Activated naive CD4-positive, alpha-beta T cell treated with Interleukin-2 at 50 U/mL for 16 hours (primary cell): ENCODE measurements at regions not wholly inside any gene's neighbourhood (a gene's known extent, or its start where the extent isn't known, plus 50 kb on each side); places are given as distances from the start of the nearest gene placed in this dataset.
"Not testable (repeated sequence)": the region's sequence is repeated elsewhere in the genome, so short reads cannot be mapped to it uniquely, and the experiment has no call there.

Experiments used
- DNase-seq: peaks from one replicate; pipeline ENCODE4 v3.0.0-alpha.2; 2020

DNA sequence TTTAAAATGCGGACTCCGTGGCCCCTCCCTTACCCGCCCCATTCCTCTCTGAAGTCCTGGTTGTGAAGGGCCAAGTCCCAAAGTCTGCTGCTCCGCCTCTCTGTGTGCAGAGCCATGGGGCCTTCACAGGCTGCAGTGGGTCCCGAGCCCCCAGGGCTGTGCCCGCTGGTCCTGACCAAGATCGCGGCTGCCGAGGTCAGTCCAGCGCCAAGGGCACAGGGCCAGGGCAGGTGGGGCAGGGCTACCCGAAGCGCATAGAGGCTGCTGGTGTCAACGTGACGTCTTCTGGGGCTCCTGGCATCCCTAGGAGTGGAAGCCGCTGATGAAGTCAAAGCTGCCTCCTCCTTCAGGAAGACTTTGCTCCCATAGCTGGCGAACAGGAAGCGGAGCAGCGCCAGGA lies 858.8 kb downstream of the TUBA3C start:
- not testable (repeated sequence) for DNase-seq

- not testable (repeated sequence) for DNase-seq
Observed at GRCh38 chr13:18319653-18320052, 862.0 kb downstream of the TUBA3C start.

GRCh38 chr13:18303240-18303813 lies 878.3 kb downstream of the TUBA3C start:
- not testable (repeated sequence) for DNase-seq

DNA sequence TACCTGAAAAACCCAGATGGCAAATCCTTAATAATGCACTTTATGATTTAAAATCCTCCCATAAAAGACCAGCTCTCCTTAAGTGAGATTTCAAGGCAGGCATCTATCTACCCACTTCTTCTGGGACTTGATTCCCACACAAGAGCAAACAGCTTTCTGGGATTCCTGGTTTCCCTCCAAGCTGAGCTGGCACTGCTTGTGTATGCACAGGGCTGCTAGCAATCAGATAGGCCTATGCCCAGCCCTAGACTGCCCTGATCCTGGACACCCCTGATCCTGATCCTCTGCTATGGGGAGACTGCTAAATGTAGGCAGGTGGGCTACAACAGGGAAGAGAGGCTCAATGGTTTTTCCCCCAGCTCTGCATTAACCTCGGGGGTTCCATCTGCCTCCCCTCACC lies 880.7 kb downstream of the TUBA3C start:
- not testable (repeated sequence) for DNase-seq

DNA sequence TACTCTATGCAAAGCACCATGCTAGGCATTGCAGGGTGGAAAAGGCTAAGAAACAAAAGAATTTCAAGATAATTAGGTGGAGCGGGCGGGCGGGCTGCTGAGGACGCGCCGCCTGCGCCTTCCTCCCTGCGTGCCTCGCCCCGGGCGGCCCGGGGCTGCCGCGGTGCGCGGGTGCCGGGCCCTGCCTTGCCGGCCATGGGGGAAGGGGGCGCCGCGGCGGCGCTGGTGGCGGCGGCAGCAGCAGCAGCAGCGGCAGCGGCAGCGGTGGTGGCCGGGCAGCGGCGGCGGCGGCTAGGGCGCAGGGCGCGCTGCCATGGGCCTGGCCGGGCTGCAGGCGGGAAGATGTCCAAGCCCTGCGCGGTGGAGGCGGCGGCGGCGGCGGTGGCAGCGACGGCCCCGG lies 884.3 kb downstream of the TUBA3C start:
- DNase-seq: not testable (repeated sequence)

GRCh38 chr13:18296617-18297016 lies 885.0 kb downstream of the TUBA3C start:
- not testable (repeated sequence) for DNase-seq

- DNase-seq: not testable (repeated sequence)
Observed at GRCh38 chr13:18294311-18294710, 887.3 kb downstream of the TUBA3C start.

DNA sequence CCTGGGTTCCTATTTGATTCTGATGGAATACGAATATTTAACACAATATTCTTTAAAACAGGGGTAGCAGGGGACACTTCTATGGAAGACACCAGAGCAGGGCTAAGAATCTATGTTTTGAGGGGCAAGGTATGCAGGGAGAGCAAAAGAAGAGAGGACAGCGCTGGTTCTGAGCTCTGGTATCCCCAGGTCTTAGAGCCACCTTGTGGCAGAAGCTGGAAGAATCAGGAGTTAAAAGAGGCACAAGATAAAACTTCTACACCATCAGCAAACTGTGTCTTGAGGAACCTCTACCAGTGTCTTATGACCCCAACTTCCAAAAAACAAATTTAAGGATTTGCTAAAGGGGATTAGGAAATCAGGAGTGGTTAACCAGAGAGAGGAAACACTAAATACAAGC lies 894.8 kb downstream of the TUBA3C start:
- DNase-seq: not testable (repeated sequence)

GRCh38 chr13:18285663-18286062 lies 896.0 kb downstream of the TUBA3C start:
- DNase-seq: not testable (repeated sequence)

GRCh38 chr13:18284040-18284439 lies 897.6 kb downstream of the TUBA3C start:
- not testable (repeated sequence) for DNase-seq

GRCh38 chr13:18281829-18282597 lies 899.6 kb downstream of the TUBA3C start:
- not testable (repeated sequence) for DNase-seq

GRCh38 chr13:18280904-18281828 lies 900.5 kb downstream of the TUBA3C start:
- not testable (repeated sequence) for DNase-seq

DNA sequence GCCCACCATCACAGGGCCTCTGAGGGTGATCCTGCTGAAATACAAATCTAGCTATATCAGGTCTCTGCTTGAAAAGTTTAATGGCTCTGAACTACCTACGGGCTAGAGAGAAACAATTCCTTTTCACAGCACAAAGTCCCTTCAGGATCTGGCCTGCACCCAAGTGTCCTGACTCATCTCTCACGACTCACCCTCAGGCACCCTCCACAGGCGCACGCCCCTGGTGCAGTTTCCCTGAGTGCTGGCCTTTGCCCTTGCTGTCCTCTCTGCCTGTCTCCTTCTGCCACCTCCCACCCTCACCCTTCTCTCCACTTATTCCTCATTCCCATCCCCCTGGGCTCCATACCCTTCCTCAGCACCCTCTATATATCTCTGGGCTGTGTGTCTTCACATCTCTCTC lies 901.7 kb downstream of the TUBA3C start:
- not testable (repeated sequence) for DNase-seq

GRCh38 chr13:18277372-18277771 lies 904.3 kb downstream of the TUBA3C start:
- DNase-seq: not testable (repeated sequence)

DNA sequence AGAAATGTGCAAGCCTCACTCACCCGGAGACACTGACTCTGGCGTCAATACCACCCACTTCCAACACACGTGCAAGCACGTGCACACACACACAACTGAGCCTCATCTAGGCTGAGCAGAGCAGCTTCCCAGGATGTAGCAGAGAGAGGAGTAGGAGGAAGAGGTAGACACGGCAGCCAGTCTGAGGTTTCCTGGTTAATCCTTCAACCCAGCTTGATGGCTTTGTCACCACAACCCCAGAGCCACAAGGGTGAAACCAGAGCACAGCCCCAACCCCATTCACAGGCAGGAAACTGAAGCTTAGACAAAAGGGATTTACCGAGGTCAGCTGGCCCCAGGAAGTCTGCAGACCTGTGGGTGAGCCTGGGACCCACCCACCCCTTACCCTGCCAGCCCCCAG lies 905.3 kb downstream of the TUBA3C start:
- DNase-seq: not testable (repeated sequence)

GRCh38 chr13:18273785-18274514 lies 907.7 kb downstream of the TUBA3C start:
- DNase-seq: not testable (repeated sequence)

GRCh38 chr13:18258801-18259419 lies 922.7 kb downstream of the TUBA3C start:
- DNase-seq: not testable (repeated sequence)

GRCh38 chr13:18257686-18258085 lies 923.9 kb downstream of the TUBA3C start:
- not testable (repeated sequence) for DNase-seq

DNA sequence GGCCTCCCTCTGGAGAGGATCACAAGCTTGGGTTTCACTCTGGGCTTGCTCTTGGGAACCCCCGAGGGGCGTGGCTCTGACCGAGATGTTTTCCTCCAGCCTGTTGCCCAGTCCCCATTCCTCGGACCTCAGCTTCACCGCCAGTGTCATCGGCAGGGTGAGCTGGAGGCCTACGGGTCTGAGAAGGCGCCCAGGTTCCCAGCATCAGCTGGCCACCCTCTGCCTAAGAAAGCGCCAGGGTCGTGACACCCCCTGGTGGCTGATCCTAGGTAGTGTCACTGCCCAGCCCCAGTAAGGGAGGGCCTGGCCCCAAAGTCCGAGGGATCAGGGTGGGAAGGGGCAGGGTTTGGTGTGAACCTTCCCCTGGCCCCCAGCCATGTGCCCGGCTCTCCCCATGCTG lies 928.8 kb downstream of the TUBA3C start:
- not testable (repeated sequence) for DNase-seq

GRCh38 chr13:18248533-18249240 lies 932.9 kb downstream of the TUBA3C start:
- DNase-seq: not testable (repeated sequence)

- DNase-seq: not testable (repeated sequence)
Observed at GRCh38 chr13:18240086-18240485, 941.5 kb downstream of the TUBA3C start.
